Transverse colon (tissue), 4 donors: ENCODE measurements at regions not wholly inside any gene's neighbourhood (a gene's known extent, or its start where the extent isn't known, plus 50 kb on each side); places are given as distances from the start of the nearest gene placed in this dataset.

Experiments
- CTCF ChIP-seq, 5 experiments: fragments of 200-600 bp in 3 of 5; fragments of 450-650 bp in 2 of 5; sonication (generic) in 3 of 5; IDR thresholded peaks; 1 replicate in 2 of 5; 2 replicates in 3 of 5; pipeline ENCODE4 v1.5.1; 2016 to 2017; ENCODE audit warnings: antibody characterized with exemption in 5 of 5, inconsistent platforms in 3 of 5, mild to moderate bottlenecking in 2 of 5, moderate library complexity in 1 of 5
- POLR2A ChIP-seq: fragments of 450-650 bp; IDR thresholded peaks from one replicate; pipeline ENCODE4 v1.6.1; 2016; ENCODE audit warnings: antibody characterized with exemption, mild to moderate bottlenecking, moderate library complexity
- POLR2AphosphoS5 ChIP-seq, 3 donors: sonication (generic); formaldehyde crosslinking; IDR thresholded peaks; one replicate each; pipeline ENCODE4 v1.6.1; 2016; ENCODE audit warnings: antibody characterized with exemption in 3 of 3

DNA sequence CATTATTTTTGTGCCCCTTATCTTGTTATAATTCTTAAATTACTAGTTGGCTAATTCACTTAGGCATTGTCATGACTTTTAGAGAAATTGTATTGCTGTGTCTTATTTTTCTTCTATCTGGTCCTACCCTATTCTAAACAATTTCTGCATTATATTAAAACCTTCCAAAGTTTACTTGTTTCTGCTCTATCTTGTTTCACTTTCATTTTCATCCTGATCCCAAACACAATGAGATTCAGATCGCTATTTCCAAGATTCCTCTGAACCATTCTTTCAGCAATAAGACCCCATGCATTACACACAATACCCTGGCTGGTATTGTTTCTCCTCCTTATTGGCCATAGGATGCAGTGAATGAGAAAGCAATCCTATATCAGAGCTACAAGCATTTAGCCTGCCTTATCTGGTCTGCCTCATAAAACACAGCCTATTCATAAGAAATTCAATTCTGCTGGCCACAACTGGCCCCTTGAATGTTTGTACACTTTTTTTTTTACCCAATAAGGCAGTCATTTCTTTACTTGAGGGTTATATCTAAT lies 69.9 kb upstream of the POU3F2 start:
- TF ChIP-seq CTCF (IDR thresholded peaks at IDR 0.05) (no peak), POLR2A (no peak), POLR2AphosphoS5 (IDR thresholded peaks at IDR 0.05) (no peak)
